GM12864 (cell line): ENCODE measurements at regions not wholly inside any gene's neighbourhood (a gene's known extent, or its start where the extent isn't known, plus 50 kb on each side); places are given as distances from the start of the nearest gene placed in this dataset.

Source experiments
- DNase-seq: peaks from one replicate; pipeline ENCODE4 v3.0.0-alpha.2; 2011; ENCODE audit warnings: low read depth
- H3K4me3 ChIP-seq: 2 replicates; pipeline ENCODE4 v1.5.1; 2011; ENCODE audit warnings: mild to moderate bottlenecking, low read depth, low read length, control low read depth
- TF ChIP-seq, protein P1 (sequence below): IDR thresholded peaks from 2 replicates; pipeline ENCODE4 v1.5.1; 2011; ENCODE audit warnings: low read depth, mild to moderate bottlenecking, moderate library complexity, low read length, control low read depth, inconsistent platforms; ENCODE audit errors: missing control alignments

DNA sequence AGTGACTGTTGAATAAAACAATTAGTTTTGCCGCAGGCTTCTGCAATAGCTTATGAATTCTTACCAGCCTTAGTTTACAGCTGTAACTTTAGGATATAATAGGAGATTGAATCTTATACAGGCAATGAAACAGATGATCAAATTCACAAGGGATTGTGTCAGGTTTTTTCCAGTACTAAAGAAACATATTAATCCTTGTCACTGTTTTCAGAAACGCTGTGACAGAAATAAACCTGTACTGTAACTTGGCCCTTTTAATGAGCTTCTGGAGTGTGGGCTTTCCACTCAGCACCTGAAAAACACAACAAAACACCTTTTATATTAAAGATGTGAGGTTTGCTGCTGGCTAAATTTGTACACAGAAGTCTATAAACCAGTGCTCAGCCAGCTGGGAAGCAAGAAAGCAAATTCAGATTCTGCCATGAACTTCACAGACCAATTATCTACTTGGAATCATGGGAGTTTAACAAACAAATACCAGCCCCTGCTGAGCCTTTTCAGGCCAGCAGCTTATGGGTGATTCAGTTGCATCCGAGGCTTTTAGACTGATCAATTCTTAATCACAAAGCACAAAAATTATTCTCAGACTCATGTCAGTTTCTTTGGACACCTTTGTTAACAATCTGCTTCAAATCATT, 109.5 kb downstream of the FOXG1 start:
- no peak for DNase-seq
- TF ChIP-seq, protein P1, sequence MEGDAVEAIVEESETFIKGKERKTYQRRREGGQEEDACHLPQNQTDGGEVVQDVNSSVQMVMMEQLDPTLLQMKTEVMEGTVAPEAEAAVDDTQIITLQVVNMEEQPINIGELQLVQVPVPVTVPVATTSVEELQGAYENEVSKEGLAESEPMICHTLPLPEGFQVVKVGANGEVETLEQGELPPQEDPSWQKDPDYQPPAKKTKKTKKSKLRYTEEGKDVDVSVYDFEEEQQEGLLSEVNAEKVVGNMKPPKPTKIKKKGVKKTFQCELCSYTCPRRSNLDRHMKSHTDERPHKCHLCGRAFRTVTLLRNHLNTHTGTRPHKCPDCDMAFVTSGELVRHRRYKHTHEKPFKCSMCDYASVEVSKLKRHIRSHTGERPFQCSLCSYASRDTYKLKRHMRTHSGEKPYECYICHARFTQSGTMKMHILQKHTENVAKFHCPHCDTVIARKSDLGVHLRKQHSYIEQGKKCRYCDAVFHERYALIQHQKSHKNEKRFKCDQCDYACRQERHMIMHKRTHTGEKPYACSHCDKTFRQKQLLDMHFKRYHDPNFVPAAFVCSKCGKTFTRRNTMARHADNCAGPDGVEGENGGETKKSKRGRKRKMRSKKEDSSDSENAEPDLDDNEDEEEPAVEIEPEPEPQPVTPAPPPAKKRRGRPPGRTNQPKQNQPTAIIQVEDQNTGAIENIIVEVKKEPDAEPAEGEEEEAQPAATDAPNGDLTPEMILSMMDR = no peak
- H3K4me3 ChIP-seq = no peak overlapping the region

DNA sequence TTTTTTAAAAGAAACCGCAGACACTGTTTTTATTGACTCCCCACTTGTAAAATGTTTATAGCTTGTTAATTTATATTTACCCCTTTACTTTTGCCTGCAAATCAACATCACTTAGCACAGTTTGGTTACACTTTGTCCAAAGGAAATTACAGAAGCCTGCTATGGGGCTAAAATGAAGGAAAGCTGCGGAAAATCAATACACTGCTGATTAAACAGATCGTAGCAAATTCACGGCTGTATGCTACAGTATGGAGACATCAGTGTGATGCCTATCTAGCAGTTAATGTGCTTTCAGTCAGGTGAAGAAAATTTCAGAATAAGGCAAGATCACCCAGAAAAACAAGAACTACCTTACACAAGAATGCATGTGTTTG, 110.0 kb downstream of the FOXG1 start:
- H3K4me3 ChIP-seq = no peak overlapping the region
- TF ChIP-seq, protein P1 = no peak
- no peak for DNase-seq

DNA sequence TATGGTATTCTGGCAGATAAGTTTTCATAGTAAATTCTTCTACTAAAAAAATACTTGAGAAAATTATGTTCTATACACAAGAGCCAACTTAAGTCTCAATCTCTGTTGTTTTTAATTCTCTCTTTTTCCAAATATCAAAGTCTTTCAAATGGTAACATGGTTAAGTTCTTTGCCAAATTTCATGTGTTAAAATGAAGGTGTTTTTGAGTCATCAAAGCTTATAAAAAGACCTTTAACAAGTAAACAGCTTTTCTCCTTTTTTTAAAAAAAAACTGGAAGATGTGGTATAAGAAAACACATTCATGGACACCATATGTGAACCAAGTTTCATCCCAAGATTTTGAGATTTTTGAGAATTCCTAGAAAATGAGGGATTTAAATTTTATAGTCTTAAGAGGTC, 111.3 kb downstream of the FOXG1 start:
- no peak for DNase-seq
- TF ChIP-seq, protein P1 = no peak
- H3K4me3 ChIP-seq = no peak overlapping the region

DNA sequence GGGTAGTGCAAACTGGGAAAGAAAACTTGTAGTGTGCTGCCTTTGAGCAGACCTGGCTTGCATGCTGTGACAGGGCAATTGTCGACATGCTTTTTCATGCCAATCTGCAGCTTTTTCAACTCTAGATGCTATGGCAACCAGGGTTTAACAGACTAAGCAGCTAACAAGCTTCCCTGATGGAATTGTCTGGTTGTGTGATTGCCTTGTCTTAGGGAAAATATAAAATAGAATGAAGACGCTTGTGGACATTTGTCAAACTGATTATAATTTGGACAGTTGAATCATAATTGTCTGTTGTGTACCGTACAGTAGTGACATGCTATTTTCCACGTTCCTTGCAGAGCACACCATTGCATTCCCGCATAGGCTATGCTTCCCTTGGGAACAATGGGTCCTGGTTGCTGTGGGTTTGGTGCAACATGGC, 113.0 kb downstream of the FOXG1 start:
- DNase-seq = no peak
- TF ChIP-seq, protein P1 = no peak

DNA sequence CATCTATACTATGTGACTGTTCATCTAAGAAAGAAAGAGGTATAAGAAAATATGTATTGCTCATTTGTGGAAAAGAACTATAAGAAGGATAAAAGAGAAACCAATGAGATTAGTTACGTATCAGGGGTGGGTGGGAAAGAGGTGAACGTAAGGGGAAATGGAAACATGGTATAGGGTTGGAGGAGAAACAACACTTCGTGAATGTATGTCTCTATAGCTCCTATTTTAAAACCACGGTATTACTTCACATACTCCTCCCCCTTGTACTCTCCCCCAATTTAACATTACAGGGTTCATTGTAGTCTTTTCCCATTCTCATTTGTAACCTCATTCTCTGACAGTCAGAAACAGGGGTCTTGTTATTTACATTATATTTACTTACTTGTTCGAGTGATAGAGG, 120.4 kb downstream of the FOXG1 start:
- H3K4me3 ChIP-seq = no peak overlapping the region
- TF ChIP-seq, protein P1 = no peak

More for the DNA sequence above, 113.0 kb downstream of the FOXG1 start:
- H3K4me3 ChIP-seq = no peak overlapping the region

DNA sequence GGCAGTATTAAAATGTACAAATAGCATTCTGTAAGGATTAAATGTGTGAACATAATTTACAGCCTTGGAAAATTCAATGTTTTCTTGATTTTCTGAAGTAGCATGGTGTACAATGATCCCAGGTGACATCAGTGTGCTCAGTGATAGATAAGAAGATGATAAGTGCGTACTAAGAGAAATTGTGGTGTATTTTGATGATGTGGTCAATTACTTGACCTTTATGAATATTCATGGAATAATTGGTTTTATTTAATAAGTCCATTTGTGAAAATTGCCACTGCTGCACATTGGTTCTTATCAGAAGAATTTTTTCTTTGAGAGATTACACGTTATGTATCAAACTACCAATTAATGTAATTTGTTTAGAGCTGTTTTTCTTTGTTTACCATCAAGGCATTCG, 128.8 kb downstream of the FOXG1 start:
- no peak for DNase-seq
- TF ChIP-seq, protein P1 = no peak
- no peak overlapping the region for H3K4me3 ChIP-seq

More for the DNA sequence above, 120.4 kb downstream of the FOXG1 start:
- DNase-seq = no peak

DNA sequence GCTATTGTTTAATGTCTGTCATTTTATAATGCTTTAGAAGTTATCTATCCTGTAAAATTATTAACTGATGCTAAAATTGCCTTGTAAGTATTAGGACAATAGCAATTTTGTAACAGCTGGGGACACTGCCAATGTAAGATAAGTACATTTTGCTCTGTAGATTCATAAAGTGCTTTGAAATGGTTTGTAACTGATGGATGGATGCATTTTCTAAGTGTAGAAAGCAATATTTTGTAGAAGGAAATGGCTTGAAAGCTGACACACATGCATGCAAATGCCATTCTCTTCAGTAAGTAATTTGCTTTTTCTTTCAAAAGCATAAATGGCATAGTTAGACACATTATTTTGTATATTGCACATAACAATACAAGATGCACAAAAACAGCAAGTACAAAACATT, 129.8 kb downstream of the FOXG1 start:
- no peak for DNase-seq
- TF ChIP-seq, protein P1 = no peak
- no peak overlapping the region for H3K4me3 ChIP-seq
